RCC 7860 (cell line): ENCODE measurements at regions not wholly inside any gene's neighbourhood (a gene's known extent, or its start where the extent isn't known, plus 50 kb on each side); places are given as distances from the start of the nearest gene placed in this dataset.

ENCODE experiments used
- DNase-seq: peaks from one replicate; pipeline ENCODE4 v3.0.0-alpha.2; 2015; ENCODE audit warnings: low spot score
- FAIRE-seq: peaks from 2 replicates; lab custom pipeline; 2012; peaks lifted over from hg19 to GRCh38; lab: Jason Lieb, UNC

- FAIRE-seq = no peak
- no peak for DNase-seq
Measured at GRCh38 chr3:22292681-22293080, 541.7 kb upstream of the ZNF385D start.

- FAIRE-seq = no peak
Measured at GRCh38 chr3:22296601-22297000, 545.6 kb upstream of the ZNF385D start.

DNA sequence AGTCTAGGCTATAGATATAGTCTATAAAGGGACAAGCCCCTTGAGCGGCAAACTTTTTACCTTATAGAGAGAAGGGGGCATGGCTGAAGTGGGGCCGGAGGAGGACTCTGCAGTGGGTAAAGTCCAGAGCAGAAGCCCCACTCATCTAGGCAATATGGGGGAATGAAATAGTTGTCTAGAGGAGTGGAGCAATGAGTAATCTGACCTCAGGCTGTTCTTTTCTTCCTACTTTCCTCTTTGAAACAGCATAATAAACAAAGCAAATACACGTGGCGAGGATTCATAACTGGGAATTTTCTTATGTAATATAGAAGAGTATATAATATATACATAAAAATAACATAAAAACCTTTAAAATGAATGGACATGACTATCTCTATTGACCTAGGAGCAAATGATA lies 546.4 kb upstream of the ZNF385D start:
- DNase-seq = no peak
- FAIRE-seq = no peak

More at GRCh38 chr3:22296601-22297000, 545.6 kb upstream of the ZNF385D start:
- no peak for DNase-seq

DNA sequence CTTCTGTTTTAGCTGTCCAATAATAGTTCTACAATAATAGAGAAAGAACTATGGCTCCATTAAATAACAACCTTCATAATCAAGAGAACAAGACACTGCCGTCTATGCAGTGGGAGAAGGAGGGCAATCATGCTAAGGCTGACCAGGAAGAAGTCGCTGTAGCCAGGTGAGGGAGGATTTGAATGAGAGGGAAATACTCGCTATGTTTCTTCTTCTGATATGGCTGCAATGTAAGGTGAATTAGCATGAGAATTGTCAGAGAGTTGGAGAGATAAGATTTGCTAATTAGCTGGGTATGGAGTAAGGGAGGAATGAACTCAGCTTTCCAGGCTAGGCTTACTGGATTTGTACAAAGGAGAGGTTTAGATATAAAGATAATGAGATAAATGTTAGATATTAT lies 555.4 kb upstream of the ZNF385D start:
- no peak for DNase-seq
- no peak for FAIRE-seq

- DNase-seq (no peak), FAIRE-seq (no peak)
Measured at GRCh38 chr3:22308871-22309270, 557.9 kb upstream of the ZNF385D start.

DNA sequence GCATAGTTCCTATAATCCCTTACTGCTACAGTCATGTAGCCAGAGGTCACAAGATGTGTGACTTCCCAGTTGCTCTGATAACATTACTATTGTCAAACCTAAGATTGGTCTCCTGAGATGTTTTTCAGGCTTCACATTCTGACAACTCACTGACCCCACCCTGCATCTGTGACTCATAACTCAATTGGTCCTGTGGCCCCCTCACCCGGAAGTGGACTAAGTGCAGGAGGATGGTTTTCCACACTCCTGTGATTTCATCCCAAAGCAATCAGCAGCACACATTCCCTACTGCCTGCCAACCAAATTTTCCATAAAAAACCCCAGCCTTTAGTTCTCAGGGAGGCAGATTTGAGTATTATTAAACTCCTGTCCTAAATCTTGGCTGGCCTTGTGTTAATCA lies 564.9 kb upstream of the ZNF385D start:
- no peak for FAIRE-seq
- DNase-seq = no peak

- DNase-seq (no peak), FAIRE-seq (no peak)
Measured at GRCh38 chr3:22318325-22318724, 567.3 kb upstream of the ZNF385D start.

GRCh38 chr3:22319446-22319845 lies 568.4 kb upstream of the ZNF385D start:
- DNase-seq (no peak), FAIRE-seq (no peak)

- FAIRE-seq = no peak
- DNase-seq = no peak
Measured at GRCh38 chr3:22322861-22323260, 571.9 kb upstream of the ZNF385D start.

DNA sequence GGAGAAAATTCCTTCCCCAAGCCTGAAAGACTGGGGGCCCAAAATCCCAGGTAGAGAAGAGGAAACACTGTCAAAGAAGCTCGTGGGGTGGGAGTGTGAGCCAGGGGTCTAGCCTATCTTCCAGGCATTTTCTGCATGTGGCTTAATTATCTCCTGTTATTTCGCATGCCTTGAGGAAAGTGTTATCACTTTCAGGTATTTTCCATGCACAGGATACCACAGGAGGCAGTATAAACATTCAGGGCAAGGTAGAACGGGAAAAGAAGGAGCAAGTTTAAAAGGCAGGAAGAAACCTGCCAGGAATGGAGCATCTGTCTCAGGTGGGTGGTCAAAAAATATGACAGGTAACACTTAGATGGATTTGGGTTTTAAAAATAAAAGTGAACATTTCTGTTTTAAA lies 575.3 kb upstream of the ZNF385D start:
- FAIRE-seq = no peak
- no peak for DNase-seq

- DNase-seq (no peak), FAIRE-seq (no peak)
Measured at GRCh38 chr3:22334996-22335395, 584.0 kb upstream of the ZNF385D start.

- DNase-seq = no peak
Measured at GRCh38 chr3:22349215-22349851, 598.3 kb upstream of the ZNF385D start.

GRCh38 chr3:22351806-22352205 lies 600.8 kb upstream of the ZNF385D start:
- no peak for FAIRE-seq

More at GRCh38 chr3:22349215-22349851, 598.3 kb upstream of the ZNF385D start:
- no peak for FAIRE-seq

GRCh38 chr3:22353126-22353525 lies 602.1 kb upstream of the ZNF385D start:
- no peak for FAIRE-seq
- DNase-seq = no peak

More at GRCh38 chr3:22351806-22352205, 600.8 kb upstream of the ZNF385D start:
- no peak for DNase-seq

DNA sequence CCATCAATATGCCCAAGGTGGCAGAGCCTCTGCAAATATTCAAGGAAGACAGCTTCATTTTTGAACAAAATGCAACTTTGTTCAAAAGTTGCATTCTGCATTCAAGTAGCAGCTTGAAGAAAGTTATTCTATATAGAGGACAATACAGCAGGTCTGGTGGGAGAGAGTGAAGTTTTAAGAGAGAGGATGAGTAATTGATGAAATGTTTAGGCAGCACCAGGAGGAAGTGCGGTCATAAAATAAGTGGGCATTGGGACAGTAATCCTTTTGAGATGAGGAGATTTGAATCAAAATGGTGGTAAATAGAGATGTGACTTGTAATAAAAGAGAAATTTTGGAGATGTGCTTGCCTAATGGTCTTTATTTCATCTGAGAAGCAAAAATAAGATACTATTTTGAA lies 607.3 kb upstream of the ZNF385D start:
- DNase-seq (no peak), FAIRE-seq (no peak)

GRCh38 chr3:22360164-22360563 lies 609.2 kb upstream of the ZNF385D start:
- DNase-seq (no peak), FAIRE-seq (no peak)

GRCh38 chr3:22360970-22361369 lies 610.0 kb upstream of the ZNF385D start:
- FAIRE-seq = no peak
- DNase-seq = no peak

- DNase-seq = no peak
- no peak for FAIRE-seq
Measured at GRCh38 chr3:22361521-22361920, 610.5 kb upstream of the ZNF385D start.

DNA sequence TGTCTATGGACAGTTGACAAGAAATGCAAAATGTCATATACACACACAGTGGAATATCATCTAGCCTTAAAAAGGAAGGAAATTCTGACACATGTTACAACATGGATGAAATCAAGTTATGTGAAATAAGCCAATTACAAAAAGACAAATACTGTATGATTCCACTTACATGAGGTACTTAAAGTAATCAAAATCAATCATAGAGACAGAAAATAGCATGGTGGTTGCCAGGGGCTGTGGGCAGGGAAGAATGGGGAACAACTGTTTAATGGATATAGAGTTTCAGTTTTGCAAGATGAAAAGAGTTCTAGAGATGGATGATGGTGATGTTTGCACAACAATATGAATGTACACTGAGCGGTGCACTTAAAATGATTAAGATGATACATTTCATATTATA lies 613.8 kb upstream of the ZNF385D start:
- no peak for DNase-seq
- no peak for FAIRE-seq

DNA sequence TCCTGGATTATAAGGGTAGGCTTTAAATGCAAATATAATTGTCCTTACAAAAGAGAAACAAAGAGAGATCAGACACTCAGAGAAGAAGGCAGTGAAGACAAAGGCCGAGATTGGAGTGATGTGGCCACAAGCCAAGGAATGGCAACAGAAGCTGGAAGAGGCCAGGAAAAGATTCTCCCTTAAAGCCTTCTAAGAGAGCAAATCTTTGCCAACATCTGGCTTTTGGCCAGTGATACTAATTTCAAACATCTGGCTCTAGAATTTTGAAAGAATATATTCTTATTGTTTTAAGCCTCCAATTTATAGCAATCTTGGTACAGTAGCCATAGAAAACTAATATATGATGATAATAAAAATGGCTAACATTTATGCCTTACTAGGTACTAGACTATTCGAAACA lies 615.8 kb upstream of the ZNF385D start:
- DNase-seq (no peak), FAIRE-seq (no peak)

DNA sequence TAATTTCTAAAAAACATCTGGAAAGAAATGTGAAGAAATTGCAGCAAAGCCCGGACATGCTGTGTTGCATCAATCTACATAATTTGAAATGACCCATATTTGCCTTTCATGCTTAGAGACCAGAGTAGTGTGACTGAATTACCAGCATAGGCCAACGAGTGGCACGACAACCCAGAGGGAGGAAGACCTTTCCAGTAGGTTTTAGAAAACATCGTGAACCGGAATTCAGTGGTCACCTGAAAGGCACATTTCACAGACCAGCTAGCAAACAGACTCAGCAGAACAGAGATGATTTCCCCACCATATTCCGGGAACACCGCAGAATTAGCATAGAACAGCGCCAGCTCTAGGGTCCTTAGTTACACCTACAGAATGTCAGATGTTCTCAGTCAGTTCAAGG lies 620.0 kb upstream of the ZNF385D start:
- no peak for FAIRE-seq

GRCh38 chr3:22371607-22372291 lies 620.7 kb upstream of the ZNF385D start:
- DNase-seq (no peak), FAIRE-seq (no peak)

More for the DNA sequence above, 620.0 kb upstream of the ZNF385D start:
- DNase-seq = no peak
